Neural progenitor cell (in vitro differentiated cells): ENCODE measurements at regions not wholly inside any gene's neighbourhood (a gene's known extent, or its start where the extent isn't known, plus 50 kb on each side); places are given as distances from the start of the nearest gene placed in this dataset.

Source experiments
- CTCF ChIP-seq: fragments of 200-600 bp; sonication (generic); IDR thresholded peaks from 2 replicates; pipeline ENCODE4 v1.5.1; 2017; ENCODE audit warnings: antibody characterized with exemption, mild to moderate bottlenecking
- EZH2 ChIP-seq: fragments of 200-600 bp; sonication (generic); IDR thresholded peaks from 2 replicates; pipeline ENCODE4 v1.6.1; 2017; ENCODE audit warnings: antibody characterized with exemption, mild to moderate bottlenecking, moderate library complexity

DNA sequence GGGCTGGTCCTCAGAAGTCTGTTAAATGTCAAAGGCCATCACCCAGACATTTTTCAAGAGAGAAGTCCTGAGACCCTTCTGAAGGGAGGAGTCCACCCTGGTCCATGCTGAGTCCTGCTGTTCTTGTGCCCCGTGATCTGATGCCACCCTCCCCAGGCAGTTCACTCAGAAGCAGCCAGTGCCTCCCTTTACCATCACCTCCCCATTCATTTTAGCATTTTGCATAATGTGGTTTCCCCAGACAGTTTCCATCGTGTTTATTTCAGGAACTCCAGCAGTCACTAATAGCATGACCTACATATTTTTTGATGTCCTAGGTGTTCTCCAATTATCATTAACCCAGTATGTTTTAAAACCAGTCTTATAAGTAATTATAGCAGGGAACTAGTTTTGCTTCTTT, 353.0 kb upstream of the CDH5 start:
- no peak for TF ChIP-seq CTCF
- no peak for TF ChIP-seq EZH2
